K562 (cell line): ENCODE measurements at regions not wholly inside any gene's neighbourhood (a gene's known extent, or its start where the extent isn't known, plus 50 kb on each side); places are given as distances from the start of the nearest gene placed in this dataset.

Experiments used
- ATAC-seq: fragments of 200-7000 bp; cut with Tn5 transposase; 3 replicates; pipeline ENCODE4 v1.9.1; 2020; ENCODE audit warnings: moderate library complexity
- BruUV-seq: library from RNA; stranded (reverse); fragments of 400-500 nt; replicated peaks from 2 replicates; lab custom pipeline; 2021; lab: Mats Ljungman, UMichigan
- CTCF ChIA-PET: fragments of 300-600 bp; formaldehyde crosslinking; extraction: SDS; loops from one replicate; lab custom pipeline; 2021; ENCODE audit warnings: low intra/inter-chr PET ratio; lab: Yijun Ruan, JAX
- POLR2A ChIA-PET: fragments of 300-600, 350-650 bp; sonication (Branson Sonifier 250); formaldehyde crosslinking; extraction: SDS; loops from one replicate; lab custom pipeline; 2021; ENCODE audit warnings: antibody characterized with exemption, inconsistent platforms; lab: Yijun Ruan, JAX
- DNase-seq, 4 experiments: peaks; one replicate each; pipeline versions ENCODE4 v3.0.0 to v3.0.0-alpha.2; 2011 to 2018; ENCODE audit warnings: low spot score in 3 of 4, mixed read lengths in 3 of 4; ENCODE audit errors: extremely low read depth in 1 of 4
- FAIRE-seq: peaks from 2 replicates; lab custom pipeline; 2011; peaks lifted over from hg19 to GRCh38; lab: Jason Lieb, UNC
- H2AFZ ChIP-seq: 2 replicates; pipeline ENCODE4 v1.6.0; 2011; ENCODE audit warnings: low read depth, low read length, control low read depth, inconsistent platforms
- H3K27ac ChIP-seq: fragments of 200-600 bp; 3 replicates; pipeline ENCODE4 v1.8.0; 2011; ENCODE audit warnings: low read depth, mild to moderate bottlenecking, control low read depth, inconsistent platforms, low read length, moderate library complexity, mixed read lengths; ENCODE audit errors: extremely low read depth
- H3K27me3 ChIP-seq, 2 experiments: fragments of 300-600 bp in 1 of 2; 2 replicates in 1 of 2; 3 replicates in 1 of 2; pipeline versions ENCODE4 v1.6.0 to v1.8.0; 2011; ENCODE audit warnings: inconsistent platforms in 2 of 2, low read length in 2 of 2, mild to moderate bottlenecking in 1 of 2, mixed read lengths in 1 of 2, moderate library complexity in 1 of 2; ENCODE audit not compliant: control insufficient read depth in 2 of 2, insufficient read depth in 2 of 2
- H3K36me3 ChIP-seq: fragments of 300-600 bp; 3 replicates; pipeline ENCODE4 v1.8.0; 2011; ENCODE audit warnings: mild to moderate bottlenecking, low read length, inconsistent platforms; ENCODE audit not compliant: control insufficient read depth, insufficient read depth
- H3K4me1 ChIP-seq, 2 experiments: fragments of 200-600 bp in 1 of 2; replicated peaks in 1 of 2; 2 replicates in 1 of 2; 3 replicates in 1 of 2; pipeline versions ENCODE4 v1.5.1 to v1.8.0; 2011; ENCODE audit warnings: inconsistent platforms in 2 of 2, low read length in 2 of 2, mild to moderate bottlenecking in 1 of 2, mixed read lengths in 1 of 2, moderate library complexity in 1 of 2; ENCODE audit not compliant: control insufficient read depth in 2 of 2, insufficient read depth in 2 of 2
- H3K4me2 ChIP-seq: 2 replicates; pipeline ENCODE4 v1.6.1; 2011; ENCODE audit warnings: low read length, control low read depth, inconsistent platforms, mixed read lengths; ENCODE audit not compliant: insufficient read depth
- H3K4me3 ChIP-seq: fragments of 200-600 bp; sonication (generic), shearing (Covaris generic); 2 replicates; pipeline ENCODE4 v1.5.1; 2016; ENCODE audit warnings: control low read depth, inconsistent platforms
- H3K79me2 ChIP-seq: fragments of 200-600 bp; 3 replicates; pipeline ENCODE4 v1.8.0; 2011; ENCODE audit warnings: low read length, inconsistent platforms; ENCODE audit not compliant: control insufficient read depth, insufficient read depth
- H3K9ac ChIP-seq, 2 experiments: 2 replicates each; pipeline versions ENCODE4 v1.6.0 to v1.6.1; 2011; ENCODE audit warnings: low read depth in 2 of 2, low read length in 2 of 2, control low read depth in 1 of 2, inconsistent platforms in 1 of 2, mild to moderate bottlenecking in 1 of 2, mixed read lengths in 1 of 2; ENCODE audit not compliant: insufficient read depth in 1 of 2
- H3K9me1 ChIP-seq: one replicate; pipeline ENCODE4 v1.6.0; 2011; ENCODE audit warnings: inconsistent platforms, mild to moderate bottlenecking, low read length, moderate library complexity; ENCODE audit not compliant: control insufficient read depth, insufficient read depth
- H3K9me3 ChIP-seq: replicated peaks from 2 replicates; pipeline ENCODE4 v1.5.1; 2011; ENCODE audit warnings: low read depth, low read length, inconsistent platforms; ENCODE audit not compliant: control insufficient read depth, insufficient read depth
- H4K20me1 ChIP-seq: replicated peaks from 2 replicates; pipeline ENCODE4 v1.6.1; 2011; ENCODE audit warnings: low read length, inconsistent platforms, mixed read lengths; ENCODE audit not compliant: control insufficient read depth, insufficient read depth
- CBFA2T2 ChIP-seq: fragments of 450-650 bp; conservative IDR thresholded peaks from 2 replicates; pipeline ENCODE4 v1.6.1; 2017; ENCODE audit warnings: mild to moderate bottlenecking
- CBX1 ChIP-seq: sonication (generic); IDR thresholded peaks from 2 replicates; pipeline ENCODE4 v1.6.1; 2016; ENCODE audit warnings: antibody characterized with exemption, low read depth, mild to moderate bottlenecking
- COPS2 ChIP-seq: fragments of 450-650 bp; conservative IDR thresholded peaks from 2 replicates; pipeline ENCODE4 v1.6.1; 2016; ENCODE audit warnings: mild to moderate bottlenecking, moderate library complexity
- GATAD2A ChIP-seq: fragments of 450-650 bp; IDR thresholded peaks from 2 replicates; pipeline ENCODE4 v1.6.1; 2017
- KAT7 ChIP-seq: sonication (generic); formaldehyde crosslinking; IDR thresholded peaks from 2 replicates; pipeline ENCODE4 v1.8.0; 2022; ENCODE audit warnings: missing genetic modification reagents, mild to moderate bottlenecking, borderline replicate concordance
- MXD1 ChIP-seq: fragments of 250-450 bp; sonication (Bioruptor Pico); IDR thresholded peaks from 2 replicates; pipeline ENCODE4 v1.8.0; 2021; ENCODE audit warnings: borderline replicate concordance, mild to moderate bottlenecking, moderate library complexity; ENCODE audit not compliant: poor library complexity, severe bottlenecking
- NCOA1 ChIP-seq: fragments of 450-650 bp; IDR thresholded peaks from 2 replicates; pipeline ENCODE4 v1.6.1; 2016; ENCODE audit warnings: low read depth
- NCOA6 ChIP-seq: fragments of 450-650 bp; IDR thresholded peaks from 2 replicates; pipeline ENCODE4 v1.6.1; 2017; ENCODE audit warnings: mild to moderate bottlenecking
- NFATC3 ChIP-seq: fragments of 450-650 bp; IDR thresholded peaks from 2 replicates; pipeline ENCODE4 v1.6.1; 2017; ENCODE audit warnings: mild to moderate bottlenecking
- NKRF ChIP-seq: fragments of 450-650 bp; IDR thresholded peaks from 2 replicates; pipeline ENCODE4 v1.6.1; 2016; ENCODE audit warnings: borderline replicate concordance
- RBM15 ChIP-seq: fragments of 200-400 bp; formaldehyde crosslinking; IDR thresholded peaks from 2 replicates; pipeline ENCODE4 v1.6.1; 2018; ENCODE audit warnings: mild to moderate bottlenecking, low read length, moderate library complexity; ENCODE audit not compliant: insufficient read depth
- TGIF2 ChIP-seq: sonication (generic); formaldehyde crosslinking; IDR thresholded peaks from 2 replicates; pipeline ENCODE4 v1.8.1; 2022; ENCODE audit warnings: mild to moderate bottlenecking, missing genetic modification reagents, moderate library complexity
- ZNF134 ChIP-seq: fragments of 250-450 bp; sonication (Bioruptor Pico); conservative IDR thresholded peaks from 2 replicates; pipeline ENCODE4 v1.4.0; 2020
- ZNF277 ChIP-seq: fragments of 250-450 bp; sonication (Bioruptor Pico); IDR thresholded peaks from 2 replicates; pipeline ENCODE4 v1.8.0; 2022; ENCODE audit warnings: inconsistent platforms, mild to moderate bottlenecking, moderate library complexity, borderline replicate concordance
- ZNF431 ChIP-seq: sonication (generic); formaldehyde crosslinking; IDR thresholded peaks from 2 replicates; pipeline ENCODE4 v1.8.0; 2022; ENCODE audit warnings: mild to moderate bottlenecking, missing genetic modification reagents
- WGBS: fragments of 100-300 bp; shearing (Covaris generic); methylation state at CpG from one replicate; pipeline ENCODE4 v1.1.6; 2016; ENCODE audit warnings: low coverage, mixed read lengths; ENCODE audit not compliant: insufficient coverage; ENCODE audit errors: missing lambda C conversion rate; 5-methylcytosine and 5-hydroxymethylcytosine counted together
- in situ Hi-C: fragments of 300-500 bp; cut with MboI; formaldehyde crosslinking; loops from 4 replicates; pipeline ENCODE4 v1.15.0; 2018; ENCODE audit warnings: inconsistent platforms, mixed read lengths
- intact Hi-C: fragments of 100-400 bp; cut with micrococcal nuclease; formaldehyde crosslinking; loops from 2 replicates; pipeline ENCODE4 v1.14.2; 2022

- Histone ChIP-seq H3K36me3 (no peaks in the 10 kb centered on the region), H2AFZ (no peak overlapping the region), H4K20me1 (no peaks in the 10 kb centered on the region), H3K9ac (no peak overlapping the region), H3K4me2 (no peak overlapping the region), H3K27me3 (peaks cover 0 to 3% of the 10 kb centered on the region in 2 experiments; a peak in 1 of 5 replicates), H3K9me1 (no peaks in the 10 kb centered on the region), H3K79me2 (no peaks in the 10 kb centered on the region), H3K4me3 (no peak overlapping the region), H3K4me1 (no peaks in the 10 kb centered on the region), H3K27ac (no peak overlapping the region), H3K9me3 (no peaks in the 10 kb centered on the region)
- in situ Hi-C loops (no loop called here), intact Hi-C loops (no loop called here)
- no peak for ATAC-seq
- no TSS peak for BruUV-seq
- CTCF ChIA-PET, result no interaction called here
- 8% methylated on average over 1 of the region's 1 CpG for WGBS
- TF ChIP-seq KAT7 (CRISPR knock-in tag), result no peak
- TF ChIP-seq RBM15, result no peak
- TF ChIP-seq COPS2, result no peak
- TF ChIP-seq TGIF2, result no peak
- TF ChIP-seq ZNF134 (CRISPR knock-in tag), result no peak
- TF ChIP-seq NCOA1, result no peak
- TF ChIP-seq ZNF277 (CRISPR knock-in tag), result no peak
- TF ChIP-seq NFATC3, result no peak
- no peak for TF ChIP-seq MXD1 (CRISPR knock-in tag)
- TF ChIP-seq NCOA6, result no peak
- no peak for TF ChIP-seq ZNF431 (CRISPR knock-in tag)
- TF ChIP-seq GATAD2A, result no peak
- TF ChIP-seq CBFA2T2, result no peak
- no peak for TF ChIP-seq NKRF
- TF ChIP-seq CBX1, result no peak
- DNase-seq, result no peak
- FAIRE-seq, result no peak
- POLR2A ChIA-PET, result no interaction called here
Measured at GRCh38 chr14:55772486-55772885, 192.5 kb downstream of the KTN1 start.
